ENCODE measurements at regions not wholly inside any gene's neighbourhood (a gene's known extent, or its start where the extent isn't known, plus 50 kb on each side); places are given as distances from the start of the nearest gene placed in this dataset.

- TF ChIP-seq POLR2A (IDR thresholded peaks at IDR 0.05) (no peak), CTCF (IDR thresholded peaks at IDR 0.05) (no peak)
Measured at GRCh38 chr4:18754180-18754579, 732.6 kb upstream of the LCORL start.
